GM23338 (cell line): ENCODE measurements at regions not wholly inside any gene's neighbourhood (a gene's known extent, or its start where the extent isn't known, plus 50 kb on each side); places are given as distances from the start of the nearest gene placed in this dataset.
A peak's percentile ranks its signal among the peaks of the same experiment; 100 is the strongest.

Experiments used
- ATAC-seq: fragments of 200-7000 bp; cut with Tn5 transposase; 3 replicates; pipeline ENCODE4 v1.9.1; 2020
- DNase-seq: peaks from one replicate; pipeline ENCODE4 v3.0.0-alpha.2; 2015; ENCODE audit warnings: low spot score
- H2AFZ ChIP-seq: fragments of 200-600 bp; sonication (generic); 2 replicates; pipeline ENCODE4 v1.8.0; 2016; ENCODE audit warnings: antibody characterized with exemption, mild to moderate bottlenecking, moderate library complexity
- H3F3A ChIP-seq: fragments of 200-600 bp; sonication (generic); replicated peaks from 2 replicates; pipeline ENCODE4 v1.8.0; 2017; ENCODE audit warnings: antibody characterized with exemption, mixed run types, low read depth
- H3K27ac ChIP-seq: fragments of 200-600 bp; sonication (generic); 2 replicates; pipeline ENCODE4 v1.6.1; 2016; ENCODE audit warnings: low read depth
- H3K27me3 ChIP-seq: fragments of 200-600 bp; sonication (generic); 2 replicates; pipeline ENCODE4 v1.8.0; 2016; ENCODE audit warnings: mild to moderate bottlenecking, mixed run types, moderate library complexity; ENCODE audit not compliant: insufficient read depth
- H3K36me3 ChIP-seq: fragments of 200-600 bp; sonication (generic); 2 replicates; pipeline ENCODE4 v1.8.0; 2016; ENCODE audit warnings: mild to moderate bottlenecking; ENCODE audit not compliant: insufficient read depth
- H3K4me1 ChIP-seq: fragments of 200-600 bp; sonication (generic); 2 replicates; pipeline ENCODE4 v1.8.0; 2016; ENCODE audit warnings: mild to moderate bottlenecking, moderate library complexity; ENCODE audit not compliant: insufficient read depth
- H3K4me2 ChIP-seq: fragments of 200-600 bp; sonication (generic); 2 replicates; pipeline ENCODE4 v1.7.1; 2017; ENCODE audit warnings: mixed run types
- H3K4me3 ChIP-seq: fragments of 200-600 bp; sonication (generic); 2 replicates; pipeline ENCODE4 v1.6.1; 2016; ENCODE audit warnings: mixed run types
- H3K79me2 ChIP-seq: fragments of 200-600 bp; sonication (generic); replicated peaks from 2 replicates; pipeline ENCODE4 v1.8.0; 2017; ENCODE audit warnings: mild to moderate bottlenecking; ENCODE audit not compliant: insufficient read depth
- H3K9me2 ChIP-seq: fragments of 200-600 bp; sonication (generic); 2 replicates; pipeline ENCODE4 v1.8.0; 2017; ENCODE audit not compliant: insufficient read depth
- H4K20me1 ChIP-seq: fragments of 200-600 bp; sonication (generic); replicated peaks from 2 replicates; pipeline ENCODE4 v1.8.0; 2017; ENCODE audit warnings: mild to moderate bottlenecking; ENCODE audit not compliant: insufficient read depth
- H3K27ac Mint-ChIP-seq: 2 replicates; pipeline ENCODE4 v1.8.0; 2020; ENCODE audit warnings: inconsistent platforms, mild to moderate bottlenecking, moderate library complexity, mixed read lengths
- H3K27me3 Mint-ChIP-seq: 3 replicates; pipeline ENCODE4 v1.8.0; 2022; ENCODE audit warnings: low read depth, mild to moderate bottlenecking, moderate library complexity, mixed read lengths, inconsistent platforms; ENCODE audit not compliant: insufficient read depth, poor library complexity
- H3K36me3 Mint-ChIP-seq: 3 replicates; pipeline ENCODE4 v1.8.0; 2021; ENCODE audit warnings: low read depth, mild to moderate bottlenecking, inconsistent platforms, moderate library complexity, mixed read lengths
- H3K4me1 Mint-ChIP-seq: 3 replicates; pipeline ENCODE4 v1.8.0; 2020; ENCODE audit warnings: mild to moderate bottlenecking, inconsistent platforms, mixed read lengths
- H3K4me3 Mint-ChIP-seq: 3 replicates; pipeline ENCODE4 v1.8.0; 2021; ENCODE audit warnings: moderate library complexity, mild to moderate bottlenecking, inconsistent platforms, mixed read lengths
- H3K9me3 Mint-ChIP-seq: 3 replicates; pipeline ENCODE4 v1.8.0; 2020; ENCODE audit warnings: moderate library complexity, mild to moderate bottlenecking, inconsistent platforms, mixed read lengths
- CTCF ChIP-seq, 2 experiments: fragments of 200-600 bp in 1 of 2; sonication (generic) in 1 of 2; conservative IDR thresholded peaks; 2 replicates each; pipeline versions ENCODE4 v1.5.1 to v1.6.1; 2016 to 2017; ENCODE audit warnings: antibody characterized with exemption in 2 of 2, low read depth in 2 of 2, mild to moderate bottlenecking in 2 of 2, moderate library complexity in 1 of 2
- EZH2 ChIP-seq: fragments of 200-600 bp; sonication (generic); IDR thresholded peaks from one replicate; pipeline ENCODE4 v1.8.0; 2017; ENCODE audit warnings: antibody characterized with exemption, mild to moderate bottlenecking, low read depth; ENCODE audit not compliant: unreplicated experiment
- EZH2phosphoT487 ChIP-seq: fragments of 200-600 bp; sonication (generic); IDR thresholded peaks from one replicate; pipeline ENCODE4 v1.8.1; 2018; ENCODE audit warnings: antibody characterized with exemption; ENCODE audit not compliant: unreplicated experiment
- JUNB ChIP-seq: IDR thresholded peaks from one replicate; pipeline ENCODE4 v1.6.1; 2016; ENCODE audit warnings: antibody characterized with exemption; ENCODE audit not compliant: unreplicated experiment
- NANOG ChIP-seq: IDR thresholded peaks from 2 replicates; pipeline ENCODE4 v1.6.1; 2016; ENCODE audit warnings: antibody characterized with exemption, borderline replicate concordance
- STAT1 ChIP-seq: IDR thresholded peaks from one replicate; pipeline ENCODE4 v1.6.1; 2016; ENCODE audit warnings: antibody characterized with exemption; ENCODE audit not compliant: unreplicated experiment
- ZNF114 ChIP-seq: fragments of 250-450 bp; sonication (Bioruptor Pico); IDR thresholded peaks from 2 replicates; pipeline ENCODE4 v1.5.0; 2020; ENCODE audit warnings: mild to moderate bottlenecking, moderate library complexity
- ZNF331 ChIP-seq: fragments of 250-450 bp; sonication (Bioruptor Pico); IDR thresholded peaks from 2 replicates; pipeline ENCODE4 v1.5.0; 2020; ENCODE audit warnings: low read depth, mild to moderate bottlenecking, moderate library complexity
- TF ChIP-seq, protein P1 (sequence below): IDR thresholded peaks from 2 replicates; pipeline ENCODE4 v1.6.1; 2016; ENCODE audit warnings: antibody characterized with exemption
- TF ChIP-seq, protein P2 (sequence below): IDR thresholded peaks from one replicate; pipeline ENCODE4 v1.6.1; 2018; ENCODE audit warnings: antibody characterized with exemption; ENCODE audit not compliant: unreplicated experiment
- TF ChIP-seq, protein P3 (sequence below): fragments of 250-450 bp; sonication (Bioruptor Pico); IDR thresholded peaks from 2 replicates; pipeline ENCODE4 v1.5.0; 2020; ENCODE audit warnings: mild to moderate bottlenecking, moderate library complexity

- TF ChIP-seq, protein P1, sequence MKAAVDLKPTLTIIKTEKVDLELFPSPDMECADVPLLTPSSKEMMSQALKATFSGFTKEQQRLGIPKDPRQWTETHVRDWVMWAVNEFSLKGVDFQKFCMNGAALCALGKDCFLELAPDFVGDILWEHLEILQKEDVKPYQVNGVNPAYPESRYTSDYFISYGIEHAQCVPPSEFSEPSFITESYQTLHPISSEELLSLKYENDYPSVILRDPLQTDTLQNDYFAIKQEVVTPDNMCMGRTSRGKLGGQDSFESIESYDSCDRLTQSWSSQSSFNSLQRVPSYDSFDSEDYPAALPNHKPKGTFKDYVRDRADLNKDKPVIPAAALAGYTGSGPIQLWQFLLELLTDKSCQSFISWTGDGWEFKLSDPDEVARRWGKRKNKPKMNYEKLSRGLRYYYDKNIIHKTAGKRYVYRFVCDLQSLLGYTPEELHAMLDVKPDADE: no peak
- TF ChIP-seq ZNF114 (no peak), ZNF331 (CRISPR knock-in tag) (no peak), EZH2phosphoT487 (no peak), STAT1 (no peak), NANOG (no peak), JUNB (no peak)
- TF ChIP-seq, protein P2, sequence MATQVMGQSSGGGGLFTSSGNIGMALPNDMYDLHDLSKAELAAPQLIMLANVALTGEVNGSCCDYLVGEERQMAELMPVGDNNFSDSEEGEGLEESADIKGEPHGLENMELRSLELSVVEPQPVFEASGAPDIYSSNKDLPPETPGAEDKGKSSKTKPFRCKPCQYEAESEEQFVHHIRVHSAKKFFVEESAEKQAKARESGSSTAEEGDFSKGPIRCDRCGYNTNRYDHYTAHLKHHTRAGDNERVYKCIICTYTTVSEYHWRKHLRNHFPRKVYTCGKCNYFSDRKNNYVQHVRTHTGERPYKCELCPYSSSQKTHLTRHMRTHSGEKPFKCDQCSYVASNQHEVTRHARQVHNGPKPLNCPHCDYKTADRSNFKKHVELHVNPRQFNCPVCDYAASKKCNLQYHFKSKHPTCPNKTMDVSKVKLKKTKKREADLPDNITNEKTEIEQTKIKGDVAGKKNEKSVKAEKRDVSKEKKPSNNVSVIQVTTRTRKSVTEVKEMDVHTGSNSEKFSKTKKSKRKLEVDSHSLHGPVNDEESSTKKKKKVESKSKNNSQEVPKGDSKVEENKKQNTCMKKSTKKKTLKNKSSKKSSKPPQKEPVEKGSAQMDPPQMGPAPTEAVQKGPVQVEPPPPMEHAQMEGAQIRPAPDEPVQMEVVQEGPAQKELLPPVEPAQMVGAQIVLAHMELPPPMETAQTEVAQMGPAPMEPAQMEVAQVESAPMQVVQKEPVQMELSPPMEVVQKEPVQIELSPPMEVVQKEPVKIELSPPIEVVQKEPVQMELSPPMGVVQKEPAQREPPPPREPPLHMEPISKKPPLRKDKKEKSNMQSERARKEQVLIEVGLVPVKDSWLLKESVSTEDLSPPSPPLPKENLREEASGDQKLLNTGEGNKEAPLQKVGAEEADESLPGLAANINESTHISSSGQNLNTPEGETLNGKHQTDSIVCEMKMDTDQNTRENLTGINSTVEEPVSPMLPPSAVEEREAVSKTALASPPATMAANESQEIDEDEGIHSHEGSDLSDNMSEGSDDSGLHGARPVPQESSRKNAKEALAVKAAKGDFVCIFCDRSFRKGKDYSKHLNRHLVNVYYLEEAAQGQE: no peak
These were observed 87.1 kb upstream of the OPCML start (continued) for GRCh38 chr11:133619397-133619796.

DNA sequence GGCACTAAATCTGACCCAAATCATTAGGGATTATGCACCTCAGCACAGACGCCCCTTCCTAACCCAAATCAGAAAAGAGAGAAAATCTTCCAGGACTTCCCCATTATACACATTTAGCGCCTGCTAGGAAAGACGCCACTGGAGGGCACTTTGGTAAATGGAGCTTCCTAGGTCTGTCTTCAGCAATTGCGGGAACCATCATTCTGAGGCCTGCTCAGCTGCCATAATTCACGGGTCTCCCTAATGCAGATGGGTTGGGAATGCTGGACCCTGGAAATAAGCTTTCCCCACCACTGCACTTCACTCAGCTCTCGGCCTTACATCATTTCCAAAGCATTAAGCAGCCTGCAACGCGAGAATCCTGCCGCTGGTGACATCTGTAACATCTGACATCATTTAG, 86.2 kb upstream of the OPCML start:
- no peak for TF ChIP-seq EZH2
- no peak for TF ChIP-seq ZNF114
- no peak for TF ChIP-seq JUNB
- peak; percentile 34 to 60 for TF ChIP-seq CTCF (conservative IDR thresholded peaks at IDR 0.05; ENCODE audit: low read depth in 2 of 2)
- no peak for TF ChIP-seq STAT1
- TF ChIP-seq, protein P3, sequence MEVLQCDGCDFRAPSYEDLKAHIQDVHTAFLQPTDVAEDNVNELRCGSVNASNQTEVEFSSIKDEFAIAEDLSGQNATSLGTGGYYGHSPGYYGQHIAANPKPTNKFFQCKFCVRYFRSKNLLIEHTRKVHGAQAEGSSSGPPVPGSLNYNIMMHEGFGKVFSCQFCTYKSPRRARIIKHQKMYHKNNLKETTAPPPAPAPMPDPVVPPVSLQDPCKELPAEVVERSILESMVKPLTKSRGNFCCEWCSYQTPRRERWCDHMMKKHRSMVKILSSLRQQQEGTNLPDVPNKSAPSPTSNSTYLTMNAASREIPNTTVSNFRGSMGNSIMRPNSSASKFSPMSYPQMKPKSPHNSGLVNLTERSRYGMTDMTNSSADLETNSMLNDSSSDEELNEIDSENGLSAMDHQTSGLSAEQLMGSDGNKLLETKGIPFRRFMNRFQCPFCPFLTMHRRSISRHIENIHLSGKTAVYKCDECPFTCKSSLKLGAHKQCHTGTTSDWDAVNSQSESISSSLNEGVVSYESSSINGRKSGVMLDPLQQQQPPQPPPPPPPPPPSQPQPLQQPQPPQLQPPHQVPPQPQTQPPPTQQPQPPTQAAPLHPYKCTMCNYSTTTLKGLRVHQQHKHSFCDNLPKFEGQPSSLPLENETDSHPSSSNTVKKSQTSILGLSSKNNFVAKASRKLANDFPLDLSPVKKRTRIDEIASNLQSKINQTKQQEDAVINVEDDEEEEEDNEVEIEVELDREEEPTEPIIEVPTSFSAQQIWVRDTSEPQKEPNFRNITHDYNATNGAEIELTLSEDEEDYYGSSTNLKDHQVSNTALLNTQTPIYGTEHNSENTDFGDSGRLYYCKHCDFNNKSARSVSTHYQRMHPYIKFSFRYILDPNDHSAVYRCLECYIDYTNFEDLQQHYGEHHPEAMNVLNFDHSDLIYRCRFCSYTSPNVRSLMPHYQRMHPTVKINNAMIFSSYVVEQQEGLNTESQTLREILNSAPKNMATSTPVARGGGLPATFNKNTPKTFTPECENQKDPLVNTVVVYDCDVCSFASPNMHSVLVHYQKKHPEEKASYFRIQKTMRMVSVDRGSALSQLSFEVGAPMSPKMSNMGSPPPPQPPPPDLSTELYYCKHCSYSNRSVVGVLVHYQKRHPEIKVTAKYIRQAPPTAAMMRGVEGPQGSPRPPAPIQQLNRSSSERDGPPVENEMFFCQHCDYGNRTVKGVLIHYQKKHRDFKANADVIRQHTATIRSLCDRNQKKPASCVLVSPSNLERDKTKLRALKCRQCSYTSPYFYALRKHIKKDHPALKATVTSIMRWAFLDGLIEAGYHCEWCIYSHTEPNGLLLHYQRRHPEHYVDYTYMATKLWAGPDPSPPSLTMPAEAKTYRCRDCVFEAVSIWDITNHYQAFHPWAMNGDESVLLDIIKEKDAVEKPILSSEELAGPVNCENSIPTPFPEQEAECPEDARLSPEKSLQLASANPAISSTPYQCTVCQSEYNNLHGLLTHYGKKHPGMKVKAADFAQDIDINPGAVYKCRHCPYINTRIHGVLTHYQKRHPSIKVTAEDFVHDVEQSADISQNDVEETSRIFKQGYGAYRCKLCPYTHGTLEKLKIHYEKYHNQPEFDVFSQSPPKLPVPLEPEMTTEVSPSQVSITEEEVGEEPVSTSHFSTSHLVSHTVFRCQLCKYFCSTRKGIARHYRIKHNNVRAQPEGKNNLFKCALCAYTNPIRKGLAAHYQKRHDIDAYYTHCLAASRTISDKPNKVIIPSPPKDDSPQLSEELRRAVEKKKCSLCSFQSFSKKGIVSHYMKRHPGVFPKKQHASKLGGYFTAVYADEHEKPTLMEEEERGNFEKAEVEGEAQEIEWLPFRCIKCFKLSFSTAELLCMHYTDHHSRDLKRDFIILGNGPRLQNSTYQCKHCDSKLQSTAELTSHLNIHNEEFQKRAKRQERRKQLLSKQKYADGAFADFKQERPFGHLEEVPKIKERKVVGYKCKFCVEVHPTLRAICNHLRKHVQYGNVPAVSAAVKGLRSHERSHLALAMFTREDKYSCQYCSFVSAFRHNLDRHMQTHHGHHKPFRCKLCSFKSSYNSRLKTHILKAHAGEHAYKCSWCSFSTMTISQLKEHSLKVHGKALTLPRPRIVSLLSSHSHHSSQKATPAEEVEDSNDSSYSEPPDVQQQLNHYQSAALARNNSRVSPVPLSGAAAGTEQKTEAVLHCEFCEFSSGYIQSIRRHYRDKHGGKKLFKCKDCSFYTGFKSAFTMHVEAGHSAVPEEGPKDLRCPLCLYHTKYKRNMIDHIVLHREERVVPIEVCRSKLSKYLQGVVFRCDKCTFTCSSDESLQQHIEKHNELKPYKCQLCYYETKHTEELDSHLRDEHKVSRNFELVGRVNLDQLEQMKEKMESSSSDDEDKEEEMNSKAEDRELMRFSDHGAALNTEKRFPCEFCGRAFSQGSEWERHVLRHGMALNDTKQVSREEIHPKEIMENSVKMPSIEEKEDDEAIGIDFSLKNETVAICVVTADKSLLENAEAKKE: no peak
- TF ChIP-seq NANOG: no peak
- Histone ChIP-seq H3K79me2 (no peaks in the 10 kb centered on the region), H3K4me2 (no peak overlapping the region), H3K27ac (no peak overlapping the region), H3K9me2 (no peaks in the 10 kb centered on the region; the same call in 1 of the 2 replicates), H3F3A (no peaks in the 10 kb centered on the region), H3K27me3 (no peaks in the 10 kb centered on the region), H3K36me3 (no peaks in the 10 kb centered on the region), H2AFZ (peak overlapping the region; percentile 45; the same call in 1 of the 2 replicates), H3K4me1 (0 out of 2 replicates have a peak, but pooled peaks cover 6% of the 10 kb centered on the region), H4K20me1 (no peaks in the 10 kb centered on the region), H3K4me3 (no peak overlapping the region)
- Mint-ChIP-seq H3K27me3 (no peaks in the 10 kb centered on the region), H3K36me3 (peaks cover 3% of the 10 kb centered on the region; the same call in 1 of the 3 replicates), H3K4me3 (no peak overlapping the region), H3K9me3 (peaks cover 10% of the 10 kb centered on the region), H3K4me1 (peaks cover 9% of the 10 kb centered on the region), H3K27ac (no peak overlapping the region)
- DNase-seq (peak; percentile 60), ATAC-seq (peak; percentile 86)
